Cardiac fibroblast (primary cell): ENCODE measurements at regions not wholly inside any gene's neighbourhood (a gene's known extent, or its start where the extent isn't known, plus 50 kb on each side); places are given as distances from the start of the nearest gene placed in this dataset.
A peak's percentile ranks its signal among the peaks of the same experiment; 100 is the strongest.
"Not testable (repeated sequence)": the region's sequence is repeated elsewhere in the genome, so short reads cannot be mapped to it uniquely, and the experiment has no call there.

Source experiments
- DNase-seq, 2 donors: peaks; one replicate each; pipeline versions ENCODE4 v3.0.0 to v3.0.0-alpha.2; 2010; ENCODE audit warnings: low read depth in 2 of 2
- H3K4me3 ChIP-seq, 2 donors: replicated peaks in 1 of 2; 1 replicate in 1 of 2; 2 replicates in 1 of 2; pipeline ENCODE4 v1.5.1; 2011; ENCODE audit warnings: low read depth in 2 of 2, low read length in 2 of 2, mild to moderate bottlenecking in 2 of 2, moderate library complexity in 1 of 2
- CTCF ChIP-seq: IDR thresholded peaks from one replicate; pipeline ENCODE4 v1.5.1; 2011; ENCODE audit warnings: low read depth, mild to moderate bottlenecking, low read length, inconsistent platforms

- DNase-seq, result no peak
- no peak for TF ChIP-seq CTCF
These were observed 99.6 kb downstream of the C11orf87 start for GRCh38 chr11:109521571-109522086.

GRCh38 chr11:109522116-109522755 is 100.2 kb downstream of the C11orf87 start:
- TF ChIP-seq CTCF, result peak; percentile 5
- DNase-seq, result no peak

More at GRCh38 chr11:109521571-109522086, 99.6 kb downstream of the C11orf87 start:
- H3K4me3 ChIP-seq, result no peak overlapping the region

DNA sequence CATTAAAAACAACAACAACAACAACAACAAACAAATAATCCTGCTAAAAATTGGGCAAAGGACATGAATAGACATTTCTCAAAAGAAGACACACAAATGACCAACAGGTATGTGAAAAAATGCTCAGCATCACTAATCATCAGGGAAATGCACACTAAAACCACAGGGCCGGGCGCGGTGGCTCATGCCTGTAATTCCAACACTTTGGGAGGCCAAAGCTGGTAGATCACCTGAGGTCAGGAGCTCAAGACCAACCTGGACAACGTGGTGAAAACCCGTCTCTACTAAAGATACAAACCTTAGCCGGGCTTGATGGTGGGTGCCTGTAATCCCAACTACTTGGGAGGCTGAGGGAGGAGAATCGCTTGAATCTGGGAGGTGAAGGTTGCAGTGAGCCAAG is 103.6 kb downstream of the C11orf87 start:
- DNase-seq, H3K4me3 ChIP-seq: not testable (repeated sequence)

More at GRCh38 chr11:109522116-109522755, 100.2 kb downstream of the C11orf87 start:
- no peak overlapping the region for H3K4me3 ChIP-seq

GRCh38 chr11:109526061-109526460 is 104.1 kb downstream of the C11orf87 start:
- H3K4me3 ChIP-seq, result no peak overlapping the region
- no peak for TF ChIP-seq CTCF
- DNase-seq, result no peak

- no peak for TF ChIP-seq CTCF
These were observed 104.9 kb downstream of the C11orf87 start for GRCh38 chr11:109526931-109527330.

DNA sequence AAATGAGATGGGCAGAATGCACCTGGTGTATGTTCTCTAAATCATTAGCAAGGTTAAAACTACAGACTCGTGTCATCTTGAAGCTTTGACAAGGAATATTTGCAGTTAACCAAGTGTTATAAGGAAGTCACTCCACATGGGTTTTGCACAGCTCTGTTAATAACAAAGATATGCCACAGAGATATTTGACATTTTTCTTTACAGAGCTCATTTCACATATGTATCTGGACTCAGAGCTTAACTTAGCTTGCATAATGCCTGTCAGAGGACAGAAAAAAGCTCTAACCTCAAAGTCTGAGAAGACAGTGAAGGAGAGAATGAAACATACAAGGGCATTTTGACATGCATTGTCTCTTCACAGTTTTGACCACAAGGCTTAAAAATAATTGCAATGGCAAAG is 105.5 kb downstream of the C11orf87 start:
- no peak for TF ChIP-seq CTCF
- peak in 1 of 2 donors; percentile 3 for DNase-seq
- no peak overlapping the region for H3K4me3 ChIP-seq

More at GRCh38 chr11:109526931-109527330, 104.9 kb downstream of the C11orf87 start:
- no peak for DNase-seq
- H3K4me3 ChIP-seq, result no peak overlapping the region

DNA sequence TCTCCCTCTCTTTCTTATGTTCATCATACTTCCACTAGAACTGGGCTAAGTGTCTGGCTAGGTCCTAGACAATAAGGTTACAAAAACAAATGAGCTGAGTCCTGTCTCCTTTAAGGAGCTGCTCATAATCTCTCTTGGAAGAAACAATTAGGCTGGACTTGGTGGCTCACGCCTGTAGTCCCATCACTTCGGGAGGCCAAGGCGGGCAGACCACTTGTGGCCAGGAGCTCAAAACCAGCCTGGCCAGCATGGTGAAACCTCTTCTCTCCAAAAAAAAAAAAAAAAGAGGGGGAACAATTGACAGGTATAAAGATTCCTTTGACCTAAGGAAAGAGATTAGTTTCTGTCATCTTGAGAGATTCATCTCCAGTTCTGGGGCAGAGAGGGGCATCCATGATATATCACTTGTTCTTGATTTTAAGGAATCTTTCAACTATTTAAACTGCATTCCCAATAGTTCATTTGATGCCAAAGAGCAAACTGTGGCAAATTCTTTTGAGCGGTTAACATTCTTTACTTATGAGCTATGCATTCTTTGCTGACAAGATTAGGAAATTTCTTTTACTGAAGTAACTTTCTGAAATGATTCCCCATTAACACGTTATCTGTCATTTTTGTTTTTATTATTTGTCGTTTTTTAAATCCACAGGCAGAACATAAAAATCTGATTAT is 125.5 kb downstream of the C11orf87 start:
- no peak overlapping the region for H3K4me3 ChIP-seq
- DNase-seq, result peak; percentile 73 to 82
- TF ChIP-seq CTCF, result no peak
